UCSD-AML1 (cell line): ENCODE measurements at regions not wholly inside any gene's neighbourhood (a gene's known extent, or its start where the extent isn't known, plus 50 kb on each side); places are given as distances from the start of the nearest gene placed in this dataset.
"Not testable (repeated sequence)": the region's sequence is repeated elsewhere in the genome, so short reads cannot be mapped to it uniquely, and the experiment has no call there.

ENCODE experiments used
- DNase-seq: peaks from one replicate; lab custom pipeline; 2025; ENCODE audit not compliant: unreplicated experiment; lab: John Stamatoyannopoulos, UW

DNA sequence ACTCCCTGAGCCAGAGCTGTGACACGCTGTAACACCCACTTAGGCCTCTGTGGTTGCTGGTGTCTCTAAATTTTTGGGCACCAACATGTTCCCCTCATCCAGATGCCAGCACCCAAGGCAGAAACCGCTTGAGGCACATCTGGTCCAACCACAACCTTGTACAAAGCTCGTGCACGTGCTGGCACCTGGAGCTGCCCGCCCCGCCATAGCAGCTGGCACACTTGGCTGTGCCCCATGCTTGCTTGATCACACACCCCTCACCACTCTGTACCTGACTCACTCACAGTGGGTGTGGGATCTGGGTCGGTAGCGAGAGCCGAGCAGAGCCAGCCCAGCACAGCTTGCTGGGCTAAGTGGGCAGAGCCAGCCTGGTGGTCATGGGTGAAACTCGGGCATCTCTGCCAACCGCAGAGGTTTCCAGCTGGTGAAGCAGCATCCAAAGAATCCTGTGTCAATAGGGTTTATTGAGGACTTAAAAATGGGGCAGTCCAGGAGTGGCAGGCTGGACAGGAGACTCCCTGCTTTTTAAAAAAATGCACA, 1210.4 kb downstream of the TYW1 start:
- no peak for DNase-seq

DNA sequence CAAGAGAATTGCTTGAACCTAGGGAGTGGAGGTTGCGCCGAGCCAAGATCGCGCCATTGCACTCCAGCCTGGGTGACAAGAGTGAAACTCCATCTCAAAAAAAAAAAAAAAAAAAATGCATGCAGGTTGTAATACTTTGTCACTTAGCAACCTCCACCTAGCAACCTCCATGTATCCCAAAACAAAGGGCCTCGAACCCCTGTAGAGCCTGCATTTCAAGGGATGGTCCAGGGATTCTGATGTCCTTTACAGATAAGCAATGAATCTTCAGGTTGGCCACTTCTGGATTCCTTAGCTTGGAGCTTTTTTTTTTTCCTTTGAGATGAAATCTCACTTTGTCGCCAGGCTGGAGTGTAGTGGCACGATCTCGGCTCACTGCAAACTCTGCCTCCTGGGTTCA, 1211.0 kb downstream of the TYW1 start:
- DNase-seq, result no peak

DNA sequence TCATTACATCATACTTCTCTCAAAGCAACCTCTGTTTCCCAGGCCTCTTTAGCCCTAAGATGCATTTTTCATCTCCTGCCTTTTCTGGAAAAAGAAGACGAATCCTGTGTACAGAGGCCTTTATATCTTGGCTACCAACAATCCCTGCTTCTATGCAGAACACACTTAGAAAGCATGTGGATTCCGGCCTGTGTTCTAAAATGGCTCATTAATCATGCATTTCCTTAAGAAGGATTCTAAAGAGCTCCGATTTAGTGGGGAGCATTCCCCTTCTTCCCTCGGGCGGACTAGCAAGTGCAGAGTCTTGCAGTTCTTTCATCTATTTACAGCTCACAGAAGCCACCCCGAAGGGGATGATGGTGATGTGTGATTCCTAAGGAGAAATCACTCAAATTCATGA, 1212.9 kb downstream of the TYW1 start:
- DNase-seq, result no peak

DNA sequence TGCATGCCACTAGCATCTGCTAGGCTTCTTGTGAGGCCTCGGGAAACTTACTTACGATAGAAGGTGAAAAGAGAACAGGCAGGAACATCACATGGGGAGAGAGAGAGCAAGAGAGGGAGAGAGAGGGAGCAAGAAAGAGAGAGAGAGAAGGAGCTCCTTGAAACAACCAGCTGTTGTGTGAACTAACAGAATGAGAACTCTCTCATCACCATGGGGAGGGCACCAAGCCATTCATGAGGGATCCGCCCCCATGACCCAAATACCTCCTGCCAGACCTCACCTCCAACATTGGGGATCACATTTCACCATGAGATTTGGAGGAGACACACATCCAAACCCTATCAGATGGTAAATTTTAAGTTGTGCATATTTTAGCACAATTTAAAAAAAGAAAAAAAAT, 1217.2 kb downstream of the TYW1 start:
- no peak for DNase-seq

DNA sequence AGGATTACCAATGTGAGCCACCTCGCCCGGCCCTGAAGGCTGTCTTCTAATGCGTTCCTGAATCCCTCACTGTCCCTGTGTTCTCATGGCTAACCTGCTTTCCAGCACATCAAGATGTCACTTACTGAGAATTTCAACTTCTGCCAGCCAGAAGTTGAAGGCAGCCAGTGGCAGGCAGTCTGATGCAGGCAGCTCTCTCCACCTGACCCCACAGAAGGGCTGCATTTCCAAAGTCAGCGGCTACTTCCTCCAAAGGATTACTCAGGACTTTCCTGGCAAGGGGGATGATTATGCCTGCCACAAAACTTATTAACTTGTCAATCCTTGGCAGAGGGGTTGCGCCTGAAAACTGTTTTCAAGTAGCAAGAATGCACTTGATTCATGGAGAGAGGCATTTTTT, 1219.4 kb downstream of the TYW1 start:
- no peak for DNase-seq

DNA sequence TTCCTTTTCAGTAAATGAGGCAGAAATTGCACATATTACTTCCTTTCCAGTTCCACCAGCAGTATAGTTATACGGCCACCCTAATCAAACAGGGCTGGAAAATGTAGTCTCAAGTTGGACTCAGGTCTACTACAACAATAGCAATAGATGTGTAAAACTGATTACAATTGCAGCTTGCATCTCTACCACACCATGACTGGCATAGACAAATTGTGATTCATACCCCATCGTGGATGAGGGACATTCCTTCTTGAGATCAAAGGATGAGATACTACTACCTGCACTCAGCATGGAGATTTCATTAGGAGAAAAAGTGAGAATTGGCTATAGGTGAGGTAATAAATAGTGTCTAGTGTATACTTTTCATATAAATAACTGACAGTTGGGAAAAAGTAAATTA, 1220.8 kb downstream of the TYW1 start:
- no peak for DNase-seq

DNA sequence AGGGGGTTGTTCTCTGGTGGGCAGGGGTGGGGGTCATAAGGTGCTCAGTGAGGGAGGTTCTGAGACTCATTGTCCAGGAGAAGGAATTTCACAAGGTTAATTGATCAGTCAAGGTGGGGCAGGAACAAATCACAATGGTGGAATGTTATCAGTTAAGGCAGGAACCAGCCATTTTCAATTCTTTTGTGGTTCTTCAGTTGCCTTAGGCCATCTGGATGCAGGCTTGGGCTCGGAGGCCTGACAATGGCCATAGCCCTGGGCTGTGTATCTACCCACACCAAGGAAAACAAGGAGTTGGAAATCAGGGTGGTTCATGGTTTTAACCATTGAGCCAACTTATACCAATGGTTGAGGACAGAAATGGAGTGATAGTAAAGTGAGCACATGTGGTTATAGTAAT, 1221.8 kb downstream of the TYW1 start:
- DNase-seq, result no peak

DNA sequence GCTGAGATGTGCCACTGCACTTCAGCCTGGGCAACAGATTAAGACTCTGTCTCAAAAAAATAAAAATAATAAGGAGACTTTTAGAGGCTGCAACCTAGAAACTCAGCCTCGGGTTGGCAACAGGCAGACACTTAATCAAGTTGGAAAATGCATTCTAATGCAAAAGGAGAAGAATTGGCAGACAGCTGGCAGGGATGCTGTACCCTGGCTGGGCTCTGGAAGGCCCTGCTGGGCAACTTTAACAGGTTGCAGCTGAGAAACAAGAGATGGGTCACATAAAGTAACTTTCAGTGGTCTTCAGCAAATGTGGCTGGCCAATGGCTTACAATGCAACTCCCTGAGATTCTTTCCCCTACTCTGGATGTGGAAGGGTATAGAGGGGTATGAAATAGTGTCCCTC, 1225.7 kb downstream of the TYW1 start:
- no peak for DNase-seq

DNA sequence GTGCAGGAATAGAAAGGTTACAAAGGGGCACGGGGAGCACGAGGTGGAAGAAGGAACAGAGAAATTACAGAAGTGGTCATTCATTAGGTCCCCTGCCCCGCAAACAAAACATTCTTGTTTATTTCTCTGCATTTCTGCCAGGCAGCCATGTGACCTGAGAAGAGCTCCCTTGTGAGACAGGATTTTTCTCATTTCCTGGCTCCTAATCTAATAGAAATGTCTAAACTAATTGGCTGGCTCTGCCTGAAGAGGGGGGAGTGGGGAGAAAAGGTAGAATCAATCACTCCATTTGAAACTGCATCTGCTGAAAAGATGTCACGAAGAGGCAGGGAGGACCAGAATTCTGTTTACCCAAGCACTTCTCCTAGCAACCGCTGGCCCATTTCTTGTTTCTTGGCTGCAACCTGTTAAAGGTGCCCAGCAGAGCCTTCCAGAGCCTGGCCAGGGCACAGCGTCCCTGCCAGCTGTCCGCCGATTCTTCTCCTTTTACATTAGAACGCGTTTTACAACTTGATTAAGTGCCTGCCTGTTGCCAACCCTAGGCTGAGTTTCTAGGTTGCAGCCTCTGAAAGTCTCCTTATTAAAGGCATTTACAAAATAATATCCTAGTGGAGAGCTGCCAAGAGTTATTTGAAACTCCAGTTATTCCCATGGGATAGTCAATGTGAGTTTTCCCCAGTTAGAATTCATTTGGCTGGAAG, 1227.6 kb downstream of the TYW1 start:
- DNase-seq, result no peak

DNA sequence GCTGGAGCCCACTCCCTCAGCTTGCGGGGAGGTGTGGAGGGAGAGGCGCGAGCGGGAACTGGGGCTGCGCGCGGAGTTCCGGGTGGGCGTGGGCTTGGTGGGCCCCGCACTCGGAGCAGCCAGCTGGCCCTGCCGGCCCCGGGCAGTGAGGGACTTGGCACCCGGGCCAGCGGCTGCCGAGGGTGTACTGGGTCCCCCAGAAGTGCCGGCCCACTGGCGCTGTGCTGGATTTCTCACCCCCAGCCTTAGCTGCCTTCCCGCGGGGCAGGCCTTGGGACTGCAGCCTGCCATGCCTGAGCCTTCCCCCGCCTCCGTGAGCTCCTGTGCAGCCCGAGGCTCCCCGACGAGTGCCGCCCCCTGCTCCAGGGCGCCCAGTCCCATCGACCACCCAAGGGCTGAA, 1234.4 kb downstream of the TYW1 start:
- DNase-seq, result not testable (repeated sequence)

DNA sequence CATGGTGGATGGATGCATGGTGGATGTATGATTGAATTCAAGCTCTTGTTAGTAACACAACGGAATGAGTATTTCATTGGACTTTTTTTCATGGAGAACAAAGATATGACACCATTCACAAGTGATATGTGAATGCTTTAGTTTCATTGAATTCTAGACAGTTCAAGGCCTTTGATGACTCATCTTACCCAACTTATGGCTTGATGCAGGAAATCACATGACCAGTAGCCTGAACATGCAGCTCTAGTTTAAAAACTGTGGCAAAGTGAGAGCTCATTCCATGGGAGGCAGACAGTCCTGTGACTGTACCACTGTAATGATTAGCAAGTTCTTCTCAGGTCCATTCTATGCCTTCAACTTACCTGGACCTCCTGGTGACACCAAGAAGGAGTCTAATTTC, 1239.3 kb downstream of the TYW1 start:
- no peak for DNase-seq

DNA sequence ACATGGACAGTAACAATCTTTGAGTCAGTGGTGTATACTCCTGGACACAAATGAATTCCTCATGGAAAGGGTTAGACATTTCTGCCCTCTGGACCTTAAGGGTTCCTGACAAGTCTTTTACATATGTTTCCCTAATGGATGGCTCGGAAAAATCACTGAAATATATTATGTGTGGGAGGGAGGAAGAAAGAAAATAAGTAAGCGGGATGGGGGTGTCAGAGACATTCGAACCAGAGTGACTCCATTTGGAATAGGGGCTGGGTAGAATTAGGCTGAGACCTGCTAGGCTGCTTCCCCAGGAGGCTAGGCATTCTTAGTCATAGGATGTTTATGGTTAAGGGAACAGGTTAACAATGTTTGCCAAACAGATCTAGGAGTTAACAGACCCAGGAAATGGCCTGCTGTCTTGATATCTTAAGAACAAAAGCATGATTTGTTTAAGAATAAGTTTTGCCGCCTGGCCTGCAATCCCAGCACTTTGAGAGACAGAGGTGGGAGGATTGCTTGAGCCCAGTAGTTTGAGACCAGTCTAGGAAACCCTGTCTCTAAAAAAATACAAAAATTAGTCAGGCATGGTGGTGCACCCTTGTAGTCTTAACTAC, 1241.7 kb downstream of the TYW1 start:
- no peak for DNase-seq

DNA sequence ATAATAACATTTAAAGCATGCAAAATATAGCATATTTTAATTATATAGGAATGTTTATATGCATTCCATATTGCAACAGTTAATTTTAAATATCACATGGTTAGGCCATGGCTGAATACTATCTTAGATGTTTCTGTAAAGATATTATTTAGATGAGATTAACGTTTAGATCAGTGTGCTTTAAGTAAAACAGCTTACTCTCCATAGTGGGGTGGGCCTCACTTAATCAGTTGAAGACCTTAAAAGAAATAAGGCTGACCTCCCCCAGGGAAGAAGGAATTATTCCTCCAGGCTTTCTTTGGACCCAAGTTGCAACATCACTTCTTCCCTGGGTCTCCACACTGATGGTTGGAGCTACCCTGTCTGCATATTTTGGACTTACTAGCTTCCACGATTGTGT, 1246.5 kb downstream of the TYW1 start:
- DNase-seq, result no peak

DNA sequence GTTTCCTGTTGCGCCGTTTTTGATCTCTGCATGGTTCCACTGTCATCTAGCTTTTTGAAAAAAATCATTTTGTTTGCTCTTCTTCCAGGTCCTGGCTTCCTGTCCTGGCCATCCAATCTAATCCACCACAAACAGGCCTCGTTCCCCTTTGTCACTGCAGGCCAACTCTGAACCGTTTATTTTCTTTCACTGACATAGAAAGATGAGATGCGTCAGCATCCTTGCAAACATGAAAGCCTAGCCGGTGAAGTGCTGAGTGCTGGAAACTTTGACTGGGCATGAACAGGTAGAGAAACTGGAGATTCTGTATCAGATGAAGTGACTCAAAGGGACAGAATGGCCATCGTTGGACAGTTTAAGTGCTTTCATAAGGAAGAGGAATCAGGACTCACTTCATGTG, 1247.8 kb downstream of the TYW1 start:
- no peak for DNase-seq

DNA sequence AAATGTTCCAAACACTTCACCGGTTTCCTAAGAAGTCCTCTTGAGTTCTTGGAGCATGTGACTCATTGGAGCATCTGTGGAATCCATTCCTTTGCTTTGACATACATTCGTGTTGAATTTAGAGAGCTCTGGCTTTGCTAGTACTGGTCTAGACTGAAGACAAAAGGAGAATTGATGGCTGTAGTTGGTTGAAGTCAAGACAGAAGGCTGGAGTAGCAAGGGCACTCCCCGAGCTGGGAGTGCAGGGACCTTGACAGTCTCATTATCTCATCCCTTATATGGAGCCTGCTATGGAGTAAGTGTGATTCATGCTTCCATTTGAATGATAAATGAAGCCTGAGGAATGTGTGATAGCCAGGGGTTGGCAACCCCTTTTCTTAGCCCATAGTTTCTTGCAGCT, 1249.1 kb downstream of the TYW1 start:
- DNase-seq, result no peak

DNA sequence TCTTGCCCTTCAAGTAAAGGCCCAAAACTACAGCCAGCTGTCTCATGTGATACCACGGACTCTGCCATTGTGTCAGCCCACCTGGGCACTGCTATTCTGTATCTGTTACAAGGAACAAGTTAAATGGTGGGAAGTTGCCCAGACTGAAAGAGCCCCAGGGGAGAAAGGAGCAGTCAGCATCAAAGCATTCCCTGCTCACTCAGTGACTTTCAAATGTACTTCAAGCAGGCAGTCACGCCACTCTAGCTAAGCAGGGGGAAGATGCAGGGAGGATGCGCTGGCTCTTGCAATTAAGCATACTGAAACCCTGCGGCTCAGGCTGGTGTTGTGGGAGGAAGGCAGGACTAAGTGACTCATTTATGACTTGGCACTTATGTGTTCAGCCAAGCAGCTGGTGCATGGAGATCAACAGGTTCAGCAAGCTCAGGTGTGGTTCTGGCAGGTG, 1249.6 kb downstream of the TYW1 start:
- no peak for DNase-seq

DNA sequence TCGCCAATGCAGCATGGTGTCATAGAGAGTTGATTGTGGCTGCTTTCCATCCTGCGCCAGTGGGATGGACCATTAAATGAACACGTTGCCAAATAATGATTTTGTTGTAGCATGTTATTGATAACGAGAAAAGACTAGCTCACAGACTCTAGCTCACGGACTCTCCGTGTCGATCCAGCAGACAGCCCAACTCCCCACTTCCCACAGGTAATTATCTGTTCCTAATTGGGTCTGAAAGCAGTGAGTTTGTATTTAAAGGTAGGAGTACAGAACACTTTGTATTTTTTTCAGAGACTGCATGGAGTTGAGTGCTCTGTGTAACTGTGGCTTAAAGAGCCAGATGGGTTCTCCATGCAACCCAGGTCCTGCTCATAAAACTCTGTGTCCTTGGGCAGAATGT, 1250.5 kb downstream of the TYW1 start:
- no peak for DNase-seq

DNA sequence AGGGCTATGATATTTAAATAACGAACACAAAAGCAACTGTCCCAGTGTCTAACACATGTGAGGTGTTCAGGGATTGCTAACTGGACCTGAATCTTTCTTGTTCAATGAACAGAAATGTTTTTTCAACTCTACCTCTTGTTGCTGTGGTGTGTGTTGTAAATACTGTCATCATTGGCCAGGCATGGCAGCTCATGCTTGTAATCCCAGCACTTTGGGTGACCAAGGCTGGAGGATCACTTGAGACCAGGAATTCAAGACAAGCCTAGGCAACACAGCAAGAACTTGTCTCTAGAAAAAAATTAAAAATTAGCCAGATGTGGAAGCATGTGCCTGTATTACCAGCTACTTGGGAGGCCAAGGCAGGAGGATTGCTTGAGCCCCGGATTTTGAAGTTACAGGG, 1250.9 kb downstream of the TYW1 start:
- DNase-seq, result no peak

DNA sequence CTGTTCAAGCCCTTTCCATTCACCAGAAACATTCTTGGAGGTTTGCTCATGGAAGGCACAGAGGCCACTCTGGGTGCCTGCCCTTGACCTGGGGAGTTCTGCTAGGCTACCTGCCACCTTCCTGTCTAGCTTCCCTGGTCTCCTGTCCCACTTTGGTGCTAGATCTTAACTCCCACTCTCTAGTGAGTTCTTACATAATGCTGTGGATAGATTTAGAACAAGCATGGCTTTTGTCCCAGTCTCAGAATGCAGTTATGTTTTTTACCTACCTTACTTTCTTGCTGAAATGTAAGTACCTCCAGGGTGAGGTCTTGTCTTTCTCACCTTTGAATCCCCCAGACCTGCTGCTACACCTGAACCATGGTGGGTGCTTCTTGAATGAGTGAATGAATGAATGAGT, 1252.3 kb downstream of the TYW1 start:
- no peak for DNase-seq

DNA sequence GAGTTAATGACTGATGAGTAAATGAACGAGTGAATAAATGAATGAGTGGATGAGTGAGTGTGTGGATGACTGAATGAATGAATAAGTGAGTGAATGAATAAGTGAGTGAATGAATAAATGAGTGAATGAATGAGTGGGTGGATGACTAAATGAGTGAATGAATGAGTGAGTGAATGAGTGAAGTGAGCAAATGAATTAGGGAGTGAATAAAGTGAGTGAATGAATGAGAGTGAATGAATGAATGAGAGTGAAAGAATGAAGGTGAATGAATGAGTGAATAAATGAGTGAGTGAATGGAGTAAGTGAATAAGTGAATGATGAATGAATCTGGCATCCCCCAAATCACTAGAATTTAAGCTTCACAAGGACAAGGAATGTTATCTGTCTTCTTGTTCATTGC, 1253.0 kb downstream of the TYW1 start:
- no peak for DNase-seq

DNA sequence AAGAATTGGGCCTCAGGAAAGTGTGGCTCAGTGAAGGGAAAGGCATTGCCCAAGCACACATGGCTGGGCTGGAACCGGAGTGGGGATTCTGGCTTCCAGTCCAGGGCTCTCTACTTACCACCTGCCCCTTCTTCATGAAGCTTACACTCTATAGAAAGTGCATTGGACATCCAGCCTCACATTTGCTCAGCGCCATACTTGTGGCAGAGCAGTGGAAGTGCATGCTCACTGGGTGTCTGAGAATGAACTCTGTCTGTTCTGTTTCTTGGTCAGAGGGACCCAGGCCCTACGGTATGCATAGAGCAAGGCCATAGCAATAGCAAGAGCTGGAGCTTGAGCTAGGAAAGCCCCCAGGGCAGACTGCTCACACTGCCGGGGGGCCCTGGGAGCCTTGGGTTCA, 1253.5 kb downstream of the TYW1 start:
- DNase-seq, result no peak

DNA sequence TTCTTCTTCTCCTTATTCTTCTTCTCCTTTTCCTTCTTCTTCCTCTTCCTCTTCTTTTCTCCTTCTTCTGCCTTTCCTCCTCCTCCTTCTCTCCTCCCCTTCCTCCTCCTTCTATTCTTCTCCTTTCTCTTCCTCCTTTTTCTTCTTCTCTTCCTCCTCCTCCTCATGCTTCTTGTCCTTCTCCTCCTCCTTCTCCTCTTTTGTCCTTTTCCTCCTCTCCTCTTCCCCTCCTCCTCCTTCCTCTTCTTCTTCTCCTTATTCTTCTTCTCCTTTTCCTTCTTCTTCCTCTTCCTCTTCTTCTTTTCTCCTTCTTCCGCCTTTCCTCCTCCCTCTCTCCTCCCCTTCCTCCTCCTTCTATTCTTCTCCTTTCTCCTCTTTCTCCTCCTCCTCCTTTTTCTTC, 1258.2 kb downstream of the TYW1 start:
- not testable (repeated sequence) for DNase-seq

DNA sequence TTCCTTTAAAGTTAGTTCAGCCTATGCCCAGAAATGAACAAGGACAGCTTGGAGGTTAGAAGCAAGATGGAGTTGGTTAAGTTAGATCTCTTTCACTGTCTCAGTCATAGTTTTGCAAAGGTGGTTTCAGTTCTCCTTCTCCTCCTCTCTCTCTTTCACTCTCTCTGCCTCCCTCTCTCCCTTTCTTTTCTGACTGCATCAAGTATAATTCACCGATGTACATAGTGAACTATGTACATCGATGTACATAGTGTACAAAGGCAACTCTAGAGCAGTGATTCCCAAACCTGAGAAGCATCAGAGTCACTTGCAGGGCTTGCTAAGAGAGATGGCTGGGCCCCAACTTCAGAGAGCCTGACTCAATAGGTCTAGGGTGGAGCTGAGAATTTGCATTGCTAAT, 1259.7 kb downstream of the TYW1 start:
- no peak for DNase-seq
